ENCODE measurements at regions not wholly inside any gene's neighbourhood (a gene's known extent, or its start where the extent isn't known, plus 50 kb on each side); places are given as distances from the start of the nearest gene placed in this dataset.
"Not testable (repeated sequence)": the region's sequence is repeated elsewhere in the genome, so short reads cannot be mapped to it uniquely, and the experiment has no call there.

- Histone ChIP-seq H3K27me3 (ENCODE audit: control insufficient read depth, insufficient read depth, low read length) (no peaks in the 10 kb centered on the region), H3K36me3 (ENCODE audit: control insufficient read depth, insufficient read depth, low read length) (no peaks in the 10 kb centered on the region), H3K4me3 (ENCODE audit: low read depth, low read length) (no peak overlapping the region)
- DNase-seq (ENCODE audit: low read depth) (peak; percentile 83), FAIRE-seq (no peak)
- no peak for TF ChIP-seq CTCF (IDR thresholded peaks at IDR 0.05; ENCODE audit: insufficient read depth, low read length, severe bottlenecking)
Measured at GRCh38 chr13:64688893-64689677, 2541.1 kb downstream of the PCDH9 start.

- not testable (repeated sequence) for H3K36me3 ChIP-seq (ENCODE audit: control insufficient read depth, insufficient read depth, low read length); H3K27me3 ChIP-seq (ENCODE audit: control insufficient read depth, insufficient read depth, low read length); H3K4me3 ChIP-seq (ENCODE audit: low read depth, low read length); FAIRE-seq
- DNase-seq (ENCODE audit: low read depth), result peak; percentile 62
Measured at GRCh38 chr13:64686536-64686935, 2543.6 kb downstream of the PCDH9 start.

GRCh38 chr13:64684685-64685431, 2545.3 kb downstream of the PCDH9 start:
- FAIRE-seq (no peak), DNase-seq (ENCODE audit: low read depth) (no peak)
- no peaks in the 10 kb centered on the region for H3K27me3 ChIP-seq (ENCODE audit: control insufficient read depth, insufficient read depth, low read length)
- H3K4me3 ChIP-seq (ENCODE audit: low read depth, low read length), result no peak overlapping the region
- no peak for TF ChIP-seq CTCF (IDR thresholded peaks at IDR 0.05; ENCODE audit: insufficient read depth, low read length, severe bottlenecking)
- no peaks in the 10 kb centered on the region for H3K36me3 ChIP-seq (ENCODE audit: control insufficient read depth, insufficient read depth, low read length)

- no peak for FAIRE-seq
- no peaks in the 10 kb centered on the region for H3K27me3 ChIP-seq (ENCODE audit: control insufficient read depth, insufficient read depth, low read length)
- no peak for DNase-seq (ENCODE audit: low read depth)
- H3K36me3 ChIP-seq (ENCODE audit: control insufficient read depth, insufficient read depth, low read length), result no peaks in the 10 kb centered on the region
- no peak for TF ChIP-seq CTCF (IDR thresholded peaks at IDR 0.05; ENCODE audit: insufficient read depth, low read length, severe bottlenecking)
- H3K4me3 ChIP-seq (ENCODE audit: low read depth, low read length), result no peak overlapping the region
Measured at GRCh38 chr13:64684108-64684507, 2546.0 kb downstream of the PCDH9 start.

- Histone ChIP-seq H3K27me3 (ENCODE audit: control insufficient read depth, insufficient read depth, low read length) (no peaks in the 10 kb centered on the region), H3K4me3 (ENCODE audit: low read depth, low read length) (no peak overlapping the region), H3K36me3 (ENCODE audit: control insufficient read depth, insufficient read depth, low read length) (no peaks in the 10 kb centered on the region)
- FAIRE-seq (no peak), DNase-seq (ENCODE audit: low read depth) (peak; percentile 14)
- no peak for TF ChIP-seq CTCF (IDR thresholded peaks at IDR 0.05; ENCODE audit: insufficient read depth, low read length, severe bottlenecking)
Measured at GRCh38 chr13:64680739-64681138, 2549.4 kb downstream of the PCDH9 start.

GRCh38 chr13:64675255-64675892, 2554.8 kb downstream of the PCDH9 start:
- no peak for TF ChIP-seq CTCF (IDR thresholded peaks at IDR 0.05; ENCODE audit: insufficient read depth, low read length, severe bottlenecking)
- FAIRE-seq, result no peak
- H3K36me3 ChIP-seq (ENCODE audit: control insufficient read depth, insufficient read depth, low read length), result no peaks in the 10 kb centered on the region
- no peak overlapping the region for H3K4me3 ChIP-seq (ENCODE audit: low read depth, low read length)
- no peaks in the 10 kb centered on the region for H3K27me3 ChIP-seq (ENCODE audit: control insufficient read depth, insufficient read depth, low read length)
- DNase-seq (ENCODE audit: low read depth), result peak; percentile 86
